Uterus (tissue), 3 donors: ENCODE measurements at regions not wholly inside any gene's neighbourhood (a gene's known extent, or its start where the extent isn't known, plus 50 kb on each side); places are given as distances from the start of the nearest gene placed in this dataset.

ENCODE experiments used
- DNase-seq, 2 donors: peaks; one replicate each; pipeline ENCODE4 v3.0.0-alpha.2; 2019 to 2020
- H3K27ac ChIP-seq, 2 donors: fragments of 200-600 bp; sonication (generic); 1 replicate in 1 of 2; 2 replicates in 1 of 2; pipeline ENCODE4 v1.5.1; 2016 to 2018
- H3K27me3 ChIP-seq, 2 donors: fragments of 200-600 bp; sonication (generic); one replicate each; pipeline ENCODE4 v1.5.1; 2018 to 2019; ENCODE audit warnings: control low read depth in 1 of 2
- H3K36me3 ChIP-seq, 2 donors: fragments of 200-600 bp; sonication (generic); one replicate each; pipeline ENCODE4 v1.5.1; 2019; ENCODE audit warnings: control low read depth in 1 of 2
- H3K4me1 ChIP-seq, 2 donors: fragments of 200-600 bp; sonication (generic); one replicate each; pipeline ENCODE4 v1.5.1; 2018 to 2019; ENCODE audit warnings: control low read depth in 1 of 2
- H3K4me3 ChIP-seq, 2 donors: fragments of 200-600 bp; sonication (generic); 1 replicate in 1 of 2; 2 replicates in 1 of 2; pipeline ENCODE4 v1.5.1; 2018 to 2019; ENCODE audit warnings: mild to moderate bottlenecking in 1 of 2
- H3K9me3 ChIP-seq, 2 donors: fragments of 200-600 bp; sonication (generic); one replicate each; pipeline ENCODE4 v1.5.1; 2019; ENCODE audit warnings: control low read depth in 1 of 2
- POLR2A ChIP-seq, 2 donors: fragments of 450-650 bp; IDR thresholded peaks; one replicate each; pipeline ENCODE4 v1.6.1; 2016; ENCODE audit warnings: antibody characterized with exemption in 2 of 2, mild to moderate bottlenecking in 1 of 2, moderate library complexity in 1 of 2
- intact Hi-C: fragments of 100-400 bp; cut with DNase I; formaldehyde crosslinking; loops from one replicate; pipeline ENCODE4 v1.15.1; 2023; ENCODE audit warnings: low total_unique reads
- TF ChIP-seq, protein P1 (sequence below), 4 experiments: fragments of 200-600 bp in 2 of 4; fragments of 450-650 bp in 2 of 4; sonication (generic) in 2 of 4; IDR thresholded peaks; one replicate each; pipeline ENCODE4 v1.5.1; 2016 to 2019; ENCODE audit warnings: antibody characterized with exemption in 4 of 4, mild to moderate bottlenecking in 2 of 4, moderate library complexity in 1 of 4
- donor health status: DM: yes; HTN: yes; CAD: no.

GRCh38 chr4:35526456-35526855 is 717.9 kb downstream of the ARAP2 start:
- no peaks in the 10 kb centered on the region for H3K9me3 ChIP-seq
- H3K27ac ChIP-seq: no peak overlapping the region
- intact Hi-C loops: no loop called here
- DNase-seq: no peak
- H3K27me3 ChIP-seq: no peaks in the 10 kb centered on the region
- no peaks in the 10 kb centered on the region for H3K4me1 ChIP-seq
- H3K4me3 ChIP-seq: no peak overlapping the region
- TF ChIP-seq POLR2A (IDR thresholded peaks at IDR 0.05): no peak
- TF ChIP-seq, protein P1, sequence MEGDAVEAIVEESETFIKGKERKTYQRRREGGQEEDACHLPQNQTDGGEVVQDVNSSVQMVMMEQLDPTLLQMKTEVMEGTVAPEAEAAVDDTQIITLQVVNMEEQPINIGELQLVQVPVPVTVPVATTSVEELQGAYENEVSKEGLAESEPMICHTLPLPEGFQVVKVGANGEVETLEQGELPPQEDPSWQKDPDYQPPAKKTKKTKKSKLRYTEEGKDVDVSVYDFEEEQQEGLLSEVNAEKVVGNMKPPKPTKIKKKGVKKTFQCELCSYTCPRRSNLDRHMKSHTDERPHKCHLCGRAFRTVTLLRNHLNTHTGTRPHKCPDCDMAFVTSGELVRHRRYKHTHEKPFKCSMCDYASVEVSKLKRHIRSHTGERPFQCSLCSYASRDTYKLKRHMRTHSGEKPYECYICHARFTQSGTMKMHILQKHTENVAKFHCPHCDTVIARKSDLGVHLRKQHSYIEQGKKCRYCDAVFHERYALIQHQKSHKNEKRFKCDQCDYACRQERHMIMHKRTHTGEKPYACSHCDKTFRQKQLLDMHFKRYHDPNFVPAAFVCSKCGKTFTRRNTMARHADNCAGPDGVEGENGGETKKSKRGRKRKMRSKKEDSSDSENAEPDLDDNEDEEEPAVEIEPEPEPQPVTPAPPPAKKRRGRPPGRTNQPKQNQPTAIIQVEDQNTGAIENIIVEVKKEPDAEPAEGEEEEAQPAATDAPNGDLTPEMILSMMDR (IDR thresholded peaks at IDR 0.05): no peak
- H3K36me3 ChIP-seq: no peaks in the 10 kb centered on the region

- TF ChIP-seq, protein P1 (IDR thresholded peaks at IDR 0.05): no peak
- TF ChIP-seq POLR2A (IDR thresholded peaks at IDR 0.05): no peak
- H3K27me3 ChIP-seq: no peaks in the 10 kb centered on the region
- no peaks in the 10 kb centered on the region for H3K36me3 ChIP-seq
- no peaks in the 10 kb centered on the region for H3K4me1 ChIP-seq
- no peak overlapping the region for H3K27ac ChIP-seq
- no peak for DNase-seq
- no peaks in the 10 kb centered on the region for H3K9me3 ChIP-seq
- no peak overlapping the region for H3K4me3 ChIP-seq
- intact Hi-C loops: no loop called here
Observed at GRCh38 chr4:35534962-35535361, 709.4 kb downstream of the ARAP2 start.

DNA sequence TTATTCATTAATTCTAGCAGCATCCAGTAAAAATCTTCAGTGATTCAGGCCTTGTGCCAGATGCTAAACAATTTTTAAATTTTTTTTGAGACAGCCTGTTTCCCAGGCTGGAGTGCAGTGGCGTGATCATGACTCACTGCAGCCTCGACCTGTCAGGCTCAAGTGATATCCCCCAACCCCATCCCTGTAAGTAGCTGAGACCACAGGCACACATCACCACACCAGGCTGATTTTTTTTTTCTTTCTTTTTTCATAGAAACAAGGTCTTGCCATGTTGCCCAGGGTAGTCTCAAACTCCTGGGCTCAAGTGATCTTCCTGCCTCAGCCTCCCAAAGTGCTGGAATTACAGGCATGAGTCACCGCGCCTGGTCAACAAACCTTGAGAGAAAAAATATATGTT is 705.5 kb downstream of the ARAP2 start:
- intact Hi-C loops: no loop called here
- no peaks in the 10 kb centered on the region for H3K9me3 ChIP-seq
- no peak overlapping the region for H3K27ac ChIP-seq
- H3K27me3 ChIP-seq: no peaks in the 10 kb centered on the region
- H3K4me1 ChIP-seq: no peaks in the 10 kb centered on the region
- no peak for DNase-seq
- H3K36me3 ChIP-seq: no peaks in the 10 kb centered on the region
- H3K4me3 ChIP-seq: no peak overlapping the region
- TF ChIP-seq POLR2A (IDR thresholded peaks at IDR 0.05): no peak
- TF ChIP-seq, protein P1 (IDR thresholded peaks at IDR 0.05): no peak

GRCh38 chr4:35539404-35540055 is 704.8 kb downstream of the ARAP2 start:
- H3K27ac ChIP-seq: no peak overlapping the region
- no peaks in the 10 kb centered on the region for H3K27me3 ChIP-seq
- DNase-seq: no peak
- no peaks in the 10 kb centered on the region for H3K9me3 ChIP-seq
- no peaks in the 10 kb centered on the region for H3K36me3 ChIP-seq
- intact Hi-C loops: no loop called here
- H3K4me3 ChIP-seq: no peak overlapping the region
- TF ChIP-seq, protein P1 (IDR thresholded peaks at IDR 0.05): no peak
- no peak for TF ChIP-seq POLR2A (IDR thresholded peaks at IDR 0.05)
- no peaks in the 10 kb centered on the region for H3K4me1 ChIP-seq

- Histone ChIP-seq H3K27me3 (no peaks in the 10 kb centered on the region), H3K9me3 (no peaks in the 10 kb centered on the region), H3K27ac (no peak overlapping the region), H3K36me3 (no peaks in the 10 kb centered on the region), H3K4me1 (no peaks in the 10 kb centered on the region), H3K4me3 (no peak overlapping the region)
- intact Hi-C loops: no loop called here
- TF ChIP-seq POLR2A (IDR thresholded peaks at IDR 0.05): no peak
- TF ChIP-seq, protein P1 (IDR thresholded peaks at IDR 0.05): no peak
- DNase-seq: no peak
Observed at GRCh38 chr4:35541146-35541887, 703.0 kb downstream of the ARAP2 start.
